ENCODE measurements at regions not wholly inside any gene's neighbourhood (a gene's known extent, or its start where the extent isn't known, plus 50 kb on each side); places are given as distances from the start of the nearest gene placed in this dataset.
"Not testable (repeated sequence)": the region's sequence is repeated elsewhere in the genome, so short reads cannot be mapped to it uniquely, and the experiment has no call there.

- H3K4me3 ChIP-seq (ENCODE audit: low read length) = no peak overlapping the region
- H3K27me3 ChIP-seq (ENCODE audit: control insufficient read depth, insufficient read depth, low read length) = no peaks in the 10 kb centered on the region
- no peak for DNase-seq (ENCODE audit: low read depth, low spot score)
- no peak overlapping the region for H3K27ac ChIP-seq (ENCODE audit: low read length)
- H3K9me3 ChIP-seq (ENCODE audit: control insufficient read depth, insufficient read depth, low read length) = no peaks in the 10 kb centered on the region
- H3K4me1 ChIP-seq (ENCODE audit: control insufficient read depth, insufficient read depth, low read length) = no peaks in the 10 kb centered on the region
- WGBS (ENCODE audit: insufficient coverage, insufficient read length) = no CpG with 5 or more reads among the region's 3 CpGs
- no peaks in the 10 kb centered on the region for H3K36me3 ChIP-seq (ENCODE audit: control insufficient read depth, insufficient read depth, low read length)
These were observed 83.9 kb upstream of the HCN1 start for GRCh38 chr5:45779874-45780671.

GRCh38 chr5:45774528-45774927, 78.3 kb upstream of the HCN1 start:
- no peaks in the 10 kb centered on the region for H3K4me1 ChIP-seq (ENCODE audit: control insufficient read depth, insufficient read depth, low read length)
- H3K4me3 ChIP-seq (ENCODE audit: low read length) = no peak overlapping the region
- no peak overlapping the region for H3K27ac ChIP-seq (ENCODE audit: low read length)
- WGBS (ENCODE audit: insufficient coverage, insufficient read length) = no CpG with 5 or more reads among the region's 1 CpG
- DNase-seq (ENCODE audit: low read depth, low spot score) = no peak
- H3K9me3 ChIP-seq (ENCODE audit: control insufficient read depth, insufficient read depth, low read length) = no peaks in the 10 kb centered on the region
- no peaks in the 10 kb centered on the region for H3K36me3 ChIP-seq (ENCODE audit: control insufficient read depth, insufficient read depth, low read length)
- H3K27me3 ChIP-seq (ENCODE audit: control insufficient read depth, insufficient read depth, low read length) = no peaks in the 10 kb centered on the region

- Histone ChIP-seq H3K4me3 (ENCODE audit: low read length) (no peak overlapping the region), H3K4me1 (ENCODE audit: control insufficient read depth, insufficient read depth, low read length) (no peaks in the 10 kb centered on the region), H3K36me3 (ENCODE audit: control insufficient read depth, insufficient read depth, low read length) (no peaks in the 10 kb centered on the region), H3K27ac (ENCODE audit: low read length) (no peak overlapping the region), H3K9me3 (ENCODE audit: control insufficient read depth, insufficient read depth, low read length) (no peaks in the 10 kb centered on the region), H3K27me3 (ENCODE audit: control insufficient read depth, insufficient read depth, low read length) (no peaks in the 10 kb centered on the region)
- DNase-seq (ENCODE audit: low read depth, low spot score) = no peak
- no CpG with 5 or more reads among the region's 3 CpGs for WGBS (ENCODE audit: insufficient coverage, insufficient read length)
These were observed 76.2 kb upstream of the HCN1 start for GRCh38 chr5:45772402-45772801.

DNA sequence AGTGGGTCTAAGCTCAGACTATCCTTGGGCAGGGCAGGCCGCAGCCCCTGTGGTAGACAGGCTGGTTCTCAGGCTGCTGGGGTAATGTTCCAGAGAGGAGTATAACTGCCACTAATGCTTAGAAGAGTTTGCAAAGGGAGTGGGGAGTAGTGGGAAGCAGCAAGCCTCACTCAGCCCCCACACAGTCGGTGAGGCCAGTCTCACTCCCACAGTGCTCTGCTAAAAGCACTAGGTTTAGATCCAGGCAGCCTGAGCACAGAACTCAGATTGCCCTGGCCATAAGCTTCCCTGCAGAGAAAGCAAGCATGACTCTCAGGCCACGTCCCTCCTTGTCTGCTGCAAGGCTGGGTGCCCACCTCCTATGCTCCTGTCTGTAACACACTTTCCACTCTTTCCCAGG, 69.4 kb upstream of the HCN1 start:
- Histone ChIP-seq H3K4me3 (ENCODE audit: low read length) (no peak overlapping the region), H3K36me3 (ENCODE audit: control insufficient read depth, insufficient read depth, low read length) (no peaks in the 10 kb centered on the region), H3K4me1 (ENCODE audit: control insufficient read depth, insufficient read depth, low read length) (no peaks in the 10 kb centered on the region), H3K27ac (ENCODE audit: low read length) (no peak overlapping the region), H3K27me3 (ENCODE audit: control insufficient read depth, insufficient read depth, low read length) (no peaks in the 10 kb centered on the region), H3K9me3 (ENCODE audit: control insufficient read depth, insufficient read depth, low read length) (no peaks in the 10 kb centered on the region)
- DNase-seq (ENCODE audit: low read depth, low spot score) = no peak
- WGBS (ENCODE audit: insufficient coverage, insufficient read length) = no CpG with 5 or more reads among the region's 3 CpGs

GRCh38 chr5:45750574-45750973, 54.4 kb upstream of the HCN1 start:
- H3K36me3 ChIP-seq (ENCODE audit: control insufficient read depth, insufficient read depth, low read length) = no peaks in the 10 kb centered on the region; the same call in 1 of the 2 replicates
- H3K9me3 ChIP-seq (ENCODE audit: control insufficient read depth, insufficient read depth, low read length) = peaks cover 1% of the 10 kb centered on the region
- DNase-seq (ENCODE audit: low read depth, low spot score) = no peak
- no peak overlapping the region for H3K27ac ChIP-seq (ENCODE audit: low read length)
- H3K27me3 ChIP-seq (ENCODE audit: control insufficient read depth, insufficient read depth, low read length) = no peaks in the 10 kb centered on the region
- H3K4me3 ChIP-seq (ENCODE audit: low read length) = no peak overlapping the region
- H3K4me1 ChIP-seq (ENCODE audit: control insufficient read depth, insufficient read depth, low read length) = no peaks in the 10 kb centered on the region
- no CpG with 5 or more reads among the region's 3 CpGs for WGBS (ENCODE audit: insufficient coverage, insufficient read length)

DNA sequence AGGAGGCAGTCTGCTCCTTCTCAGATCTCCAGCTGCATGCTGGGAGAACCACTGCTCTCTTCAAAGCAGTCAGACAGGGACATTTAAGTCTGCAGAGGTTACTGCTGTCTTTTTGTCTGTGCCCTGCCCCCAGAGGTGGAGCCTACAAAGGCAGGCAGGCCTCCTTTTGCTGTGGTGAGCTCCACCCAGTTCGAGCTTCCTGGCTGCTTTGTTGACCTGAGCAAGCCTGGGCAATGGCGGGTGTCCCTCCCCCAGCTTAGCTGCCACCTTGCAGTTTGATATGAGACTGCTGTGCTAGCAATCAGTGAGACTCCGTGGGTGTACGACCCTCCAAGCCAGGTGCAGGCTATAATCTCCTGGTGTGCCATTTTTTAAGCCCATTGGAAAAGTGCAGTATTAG, 52.3 kb upstream of the HCN1 start:
- H3K9me3 ChIP-seq (ENCODE audit: control insufficient read depth, insufficient read depth, low read length); H3K27ac ChIP-seq (ENCODE audit: low read length); H3K27me3 ChIP-seq (ENCODE audit: control insufficient read depth, insufficient read depth, low read length); H3K36me3 ChIP-seq (ENCODE audit: control insufficient read depth, insufficient read depth, low read length); H3K4me1 ChIP-seq (ENCODE audit: control insufficient read depth, insufficient read depth, low read length); DNase-seq (ENCODE audit: low read depth, low spot score); H3K4me3 ChIP-seq (ENCODE audit: low read length): not testable (repeated sequence)
- no CpG with 5 or more reads among the region's 4 CpGs for WGBS (ENCODE audit: insufficient coverage, insufficient read length)

Measured in iPS DF 6.9 (cell line).